SK-N-SH (cell line): ENCODE measurements at regions not wholly inside any gene's neighbourhood (a gene's known extent, or its start where the extent isn't known, plus 50 kb on each side); places are given as distances from the start of the nearest gene placed in this dataset.

ENCODE experiments used
- CTCF ChIA-PET: fragments of 300-600, 350-600 bp; formaldehyde crosslinking; extraction: SDS; loops from one replicate; lab custom pipeline; 2021; lab: Yijun Ruan, JAX
- POLR2A ChIA-PET: fragments of 350-600 bp; sonication (Branson Sonifier 250); formaldehyde crosslinking; extraction: SDS; loops from one replicate; lab custom pipeline; 2020; ENCODE audit warnings: antibody characterized with exemption, inconsistent platforms; lab: Yijun Ruan, JAX
- DNase-seq: peaks from one replicate; pipeline ENCODE4 v3.0.0; 2012
- H2AFZ ChIP-seq: fragments of 200-600 bp; sonication (generic); 2 replicates; pipeline ENCODE4 v1.8.1; 2016; ENCODE audit warnings: antibody characterized with exemption, mild to moderate bottlenecking, low read depth
- H3F3A ChIP-seq: fragments of 200-600 bp; sonication (generic); replicated peaks from 2 replicates; pipeline ENCODE3; 2016; ENCODE audit warnings: antibody characterized with exemption, mild to moderate bottlenecking; ENCODE audit not compliant: insufficient read depth
- H3K27ac ChIP-seq, 2 experiments: fragments of 200-500 bp in 1 of 2; fragments of 200-600 bp in 1 of 2; sonication (Bioruptor generic) in 1 of 2; sonication (generic), shearing (Covaris generic) in 1 of 2; 2 replicates each; pipeline versions ENCODE4 v1.5.1 to v1.6.1; 2014 to 2016; ENCODE audit warnings: low read depth in 2 of 2, inconsistent platforms in 1 of 2, low read length in 1 of 2, mild to moderate bottlenecking in 1 of 2, mixed read lengths in 1 of 2
- H3K27me3 ChIP-seq: fragments of 200-600 bp; sonication (generic), shearing (Covaris generic); 2 replicates; pipeline ENCODE4 v1.6.1; 2016; ENCODE audit warnings: mixed run types; ENCODE audit not compliant: insufficient read depth
- H3K36me3 ChIP-seq, 2 experiments: fragments of 200-500 bp in 1 of 2; fragments of 200-600 bp in 1 of 2; sonication (Bioruptor generic) in 1 of 2; sonication (generic) in 1 of 2; replicated peaks in 1 of 2; 2 replicates each; pipeline versions ENCODE3 to v1.5.1; 2014 to 2016; ENCODE audit warnings: low read length in 1 of 2, mild to moderate bottlenecking in 1 of 2; ENCODE audit not compliant: insufficient read depth in 2 of 2, control insufficient read depth in 1 of 2
- H3K4me1 ChIP-seq, 2 experiments: fragments of 200-500 bp in 1 of 2; fragments of 200-600 bp in 1 of 2; sonication (Bioruptor generic) in 1 of 2; sonication (generic), shearing (Covaris generic) in 1 of 2; 2 replicates each; pipeline versions ENCODE4 v1.5.1 to v1.6.1; 2014 to 2016; ENCODE audit warnings: low read depth in 1 of 2, low read length in 1 of 2, mixed run types in 1 of 2; ENCODE audit not compliant: insufficient read depth in 2 of 2, control insufficient read depth in 1 of 2
- H3K4me2 ChIP-seq: fragments of 200-600 bp; sonication (generic), shearing (Covaris generic); 2 replicates; pipeline ENCODE4 v1.6.1; 2017; ENCODE audit warnings: mixed run types
- H3K4me3 ChIP-seq, 2 experiments: fragments of 200-500 bp in 1 of 2; fragments of 200-600 bp in 1 of 2; sonication (Bioruptor generic) in 1 of 2; sonication (generic), shearing (Covaris generic) in 1 of 2; 2 replicates each; pipeline versions ENCODE4 v1.5.1 to v1.8.1; 2014 to 2016; ENCODE audit warnings: low read depth in 2 of 2, inconsistent platforms in 1 of 2, low read length in 1 of 2, mild to moderate bottlenecking in 1 of 2, mixed read lengths in 1 of 2, moderate library complexity in 1 of 2
- H3K79me2 ChIP-seq: fragments of 200-600 bp; sonication (generic); 2 replicates; pipeline ENCODE4 v1.8.1; 2017; ENCODE audit warnings: mild to moderate bottlenecking; ENCODE audit not compliant: insufficient read depth
- H3K9ac ChIP-seq: fragments of 200-600 bp; sonication (generic); 2 replicates; pipeline ENCODE4 v1.6.1; 2017; ENCODE audit warnings: mixed run types
- H3K9me2 ChIP-seq: fragments of 200-600 bp; sonication (generic); 2 replicates; pipeline ENCODE4 v1.6.1; 2017; ENCODE audit warnings: mixed run types
- H3K9me3 ChIP-seq: fragments of 200-600 bp; sonication (generic); 2 replicates; pipeline ENCODE4 v1.6.1; 2017; ENCODE audit warnings: mixed run types, mild to moderate bottlenecking, moderate library complexity
- H4K20me1 ChIP-seq: fragments of 200-600 bp; sonication (generic); 2 replicates; pipeline ENCODE4 v1.6.1; 2017; ENCODE audit warnings: mild to moderate bottlenecking, mixed run types; ENCODE audit not compliant: insufficient read depth
- CHD2 ChIP-seq: fragments of 150-350 bp; IDR thresholded peaks from 2 replicates; pipeline ENCODE4 v1.6.1; 2018; ENCODE audit warnings: low read length; ENCODE audit not compliant: partially characterized antibody
- ELF1 ChIP-seq: IDR thresholded peaks from 2 replicates; pipeline ENCODE4 v1.4.0; 2012
- EP300 ChIP-seq, 2 experiments: IDR thresholded peaks; 2 replicates each; pipeline versions ENCODE4 v1.4.0 to v1.6.1; 2012; ENCODE audit warnings: borderline replicate concordance in 1 of 2, low read depth in 1 of 2, low read length in 1 of 2
- EZH2phosphoT487 ChIP-seq: fragments of 200-600 bp; sonication (generic); IDR thresholded peaks from 2 replicates; pipeline ENCODE4 v1.6.1; 2017; ENCODE audit warnings: low read depth, mixed run types, mild to moderate bottlenecking, antibody characterized with exemption, moderate library complexity, borderline replicate concordance
- FOSL2 ChIP-seq: IDR thresholded peaks from 2 replicates; pipeline ENCODE4 v1.4.0; 2012; ENCODE audit warnings: low read depth, mild to moderate bottlenecking, moderate library complexity, borderline replicate concordance
- FOXJ3 ChIP-seq: sonication (generic); formaldehyde crosslinking; IDR thresholded peaks from 2 replicates; pipeline ENCODE4 v1.5.1; 2020; ENCODE audit warnings: mild to moderate bottlenecking, missing genetic modification reagents
- GATA2 ChIP-seq: sonication (generic); formaldehyde crosslinking; IDR thresholded peaks from 2 replicates; pipeline ENCODE4 v1.5.0; 2020; ENCODE audit warnings: mild to moderate bottlenecking, missing genetic modification reagents
- MXI1 ChIP-seq: IDR thresholded peaks from 2 replicates; pipeline ENCODE4 v1.6.1; 2012; ENCODE audit warnings: mild to moderate bottlenecking, low read depth, low read length, improper control_type of control experiment
- NFIC ChIP-seq: IDR thresholded peaks from 2 replicates; pipeline ENCODE4 v1.4.0; 2012; ENCODE audit warnings: borderline replicate concordance
- NRF1 ChIP-seq: IDR thresholded peaks from 2 replicates; pipeline ENCODE4 v1.6.1; 2012; ENCODE audit warnings: low read depth, mild to moderate bottlenecking, low read length
- PBX3 ChIP-seq: IDR thresholded peaks from 2 replicates; pipeline ENCODE4; 2012
- POLR2AphosphoS5 ChIP-seq: IDR thresholded peaks from 2 replicates; pipeline ENCODE4 v1.6.1; 2012; ENCODE audit warnings: low read depth, low read length
- RCOR1 ChIP-seq: fragments of 150-350 bp; IDR thresholded peaks from 2 replicates; pipeline ENCODE4 v1.6.1; 2017; ENCODE audit warnings: antibody characterized with exemption, low read length
- RFX5 ChIP-seq: IDR thresholded peaks from 2 replicates; pipeline ENCODE4 v1.6.1; 2012; ENCODE audit warnings: mild to moderate bottlenecking, improper control_type of control experiment, low read length
- RXRA ChIP-seq: IDR thresholded peaks from 2 replicates; pipeline ENCODE4 v1.4.0; 2012; ENCODE audit warnings: low read depth, mild to moderate bottlenecking, borderline replicate concordance
- ZBTB33 ChIP-seq: IDR thresholded peaks from 2 replicates; pipeline ENCODE4 v1.4.0; 2012; ENCODE audit warnings: low read depth, borderline replicate concordance
- WGBS: methylation state at CpG from one replicate; pipeline ENCODE4 v1.1.6; 2017; ENCODE audit warnings: low lambda C conversion rate; 5-methylcytosine and 5-hydroxymethylcytosine counted together
- TF ChIP-seq, protein P1 (sequence below): fragments of 150-350 bp; IDR thresholded peaks from 2 replicates; pipeline ENCODE4 v1.6.1; 2017; ENCODE audit warnings: antibody characterized with exemption, low read length, low read depth, borderline replicate concordance
- TF ChIP-seq, protein P2 (sequence below): fragments of 200-600 bp; sonication (generic); IDR thresholded peaks from 2 replicates; pipeline ENCODE4 v1.6.1; 2017; ENCODE audit warnings: antibody characterized with exemption, mild to moderate bottlenecking, moderate library complexity

DNA sequence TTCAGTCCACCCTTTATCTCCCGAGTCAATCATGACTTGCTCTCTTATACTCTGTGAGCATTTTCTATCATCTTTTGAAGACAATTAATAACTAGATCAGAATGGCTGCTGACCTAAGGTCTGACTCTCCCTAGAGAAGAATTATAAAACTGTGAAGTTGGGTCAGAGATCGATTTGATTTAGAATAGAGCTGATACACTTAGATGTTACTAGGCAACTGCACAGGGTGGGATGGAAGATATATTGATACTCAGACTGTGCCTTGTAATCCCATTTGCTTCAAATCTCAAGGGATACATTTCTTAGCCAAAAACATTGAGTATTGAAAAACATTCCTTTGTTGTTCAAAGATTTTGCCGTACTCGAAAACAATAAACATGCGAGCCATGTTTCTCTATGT lies 106.0 kb upstream of the NMUR2 start:
- WGBS: 56% methylated on average over 5 of the region's 5 CpGs
- ChIA-PET CTCF (no interaction called here), POLR2A (no interaction called here)

DNA sequence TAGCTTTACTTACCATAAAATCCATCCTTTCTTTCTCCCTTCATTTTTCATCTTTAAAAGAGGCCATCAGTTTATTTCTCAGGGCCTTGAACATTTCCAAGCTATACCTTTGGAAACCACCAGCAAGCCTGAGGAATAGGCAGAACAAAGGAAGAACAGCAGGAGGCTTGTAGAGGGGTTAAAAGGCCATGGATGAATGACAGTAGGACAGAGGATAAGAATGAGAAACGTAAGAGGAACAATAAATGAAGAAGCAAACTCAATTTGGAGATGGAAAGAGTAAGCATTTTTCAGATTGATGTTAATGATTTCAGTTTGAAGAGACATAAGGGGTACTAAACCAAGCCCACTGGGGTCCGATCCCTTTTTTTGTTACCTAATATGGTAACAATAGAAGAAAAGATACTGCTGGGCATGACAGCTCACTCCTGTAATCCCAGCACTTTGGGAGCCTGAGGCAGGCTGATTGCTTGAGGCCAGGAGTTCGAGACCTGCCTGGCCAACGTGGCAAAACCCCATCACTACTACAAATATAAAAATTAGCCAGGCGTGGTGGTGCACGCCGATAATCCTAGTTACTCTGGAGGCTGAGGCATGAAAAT lies 106.6 kb upstream of the NMUR2 start:
- ChIA-PET POLR2A (no interaction called here), CTCF (interaction anchor here (0.9 kb wide), 1 partner anchor 162 kb away, joined by 3 read pairs; no protein-coding TSS in a partner anchor)
- 33% methylated on average over 7 of the region's 7 CpGs for WGBS
- Histone ChIP-seq H3K36me3 (no peaks in the 10 kb centered on the region), H4K20me1 (no peaks in the 10 kb centered on the region), H3F3A (no peaks in the 10 kb centered on the region), H3K4me2 (no peak overlapping the region), H3K4me3 (no peak overlapping the region), H3K9me3 (no peaks in the 10 kb centered on the region), H3K4me1 (no peaks in the 10 kb centered on the region), H3K9ac (no peak overlapping the region), H2AFZ (no peak overlapping the region), H3K9me2 (no peaks in the 10 kb centered on the region), H3K27me3 (no peaks in the 10 kb centered on the region; the same call in 1 of the 2 replicates), H3K27ac (no peak overlapping the region), H3K79me2 (no peaks in the 10 kb centered on the region)
- no peak for DNase-seq
- TF ChIP-seq ELF1: no peak
- TF ChIP-seq EZH2phosphoT487: no peak
- no peak for TF ChIP-seq MXI1
- TF ChIP-seq NRF1: no peak
- no peak for TF ChIP-seq RFX5
- no peak for TF ChIP-seq EP300 (IDR thresholded peaks at IDR 0.05; ENCODE audit: borderline replicate concordance in 1 of 2, low read depth in 1 of 2, low read length in 1 of 2)
- no peak for TF ChIP-seq CHD2
- no peak for TF ChIP-seq RXRA
- TF ChIP-seq GATA2 (CRISPR knock-in tag): no peak
- TF ChIP-seq FOSL2: no peak
- TF ChIP-seq FOXJ3: no peak
- TF ChIP-seq RCOR1: no peak
- no peak for TF ChIP-seq PBX3

More for the DNA sequence above, 106.0 kb upstream of the NMUR2 start:
- Histone ChIP-seq H3K27ac (no peak overlapping the region), H3K79me2 (no peaks in the 10 kb centered on the region), H3K9me2 (no peaks in the 10 kb centered on the region), H3K4me2 (no peak overlapping the region), H3K9me3 (no peaks in the 10 kb centered on the region), H3K4me3 (no peak overlapping the region), H4K20me1 (no peaks in the 10 kb centered on the region), H3K27me3 (no peaks in the 10 kb centered on the region; the same call in 1 of the 2 replicates), H3K9ac (no peak overlapping the region), H3F3A (no peaks in the 10 kb centered on the region), H3K4me1 (no peaks in the 10 kb centered on the region), H2AFZ (no peak overlapping the region), H3K36me3 (no peaks in the 10 kb centered on the region)
- no peak for TF ChIP-seq MXI1
- TF ChIP-seq EP300 (IDR thresholded peaks at IDR 0.05; ENCODE audit: borderline replicate concordance in 1 of 2, low read depth in 1 of 2, low read length in 1 of 2): no peak
- TF ChIP-seq, protein P1, sequence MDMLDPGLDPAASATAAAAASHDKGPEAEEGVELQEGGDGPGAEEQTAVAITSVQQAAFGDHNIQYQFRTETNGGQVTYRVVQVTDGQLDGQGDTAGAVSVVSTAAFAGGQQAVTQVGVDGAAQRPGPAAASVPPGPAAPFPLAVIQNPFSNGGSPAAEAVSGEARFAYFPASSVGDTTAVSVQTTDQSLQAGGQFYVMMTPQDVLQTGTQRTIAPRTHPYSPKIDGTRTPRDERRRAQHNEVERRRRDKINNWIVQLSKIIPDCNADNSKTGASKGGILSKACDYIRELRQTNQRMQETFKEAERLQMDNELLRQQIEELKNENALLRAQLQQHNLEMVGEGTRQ: no peak
- TF ChIP-seq NFIC: no peak
- TF ChIP-seq ZBTB33: no peak
- no peak for TF ChIP-seq POLR2AphosphoS5
- TF ChIP-seq, protein P2, sequence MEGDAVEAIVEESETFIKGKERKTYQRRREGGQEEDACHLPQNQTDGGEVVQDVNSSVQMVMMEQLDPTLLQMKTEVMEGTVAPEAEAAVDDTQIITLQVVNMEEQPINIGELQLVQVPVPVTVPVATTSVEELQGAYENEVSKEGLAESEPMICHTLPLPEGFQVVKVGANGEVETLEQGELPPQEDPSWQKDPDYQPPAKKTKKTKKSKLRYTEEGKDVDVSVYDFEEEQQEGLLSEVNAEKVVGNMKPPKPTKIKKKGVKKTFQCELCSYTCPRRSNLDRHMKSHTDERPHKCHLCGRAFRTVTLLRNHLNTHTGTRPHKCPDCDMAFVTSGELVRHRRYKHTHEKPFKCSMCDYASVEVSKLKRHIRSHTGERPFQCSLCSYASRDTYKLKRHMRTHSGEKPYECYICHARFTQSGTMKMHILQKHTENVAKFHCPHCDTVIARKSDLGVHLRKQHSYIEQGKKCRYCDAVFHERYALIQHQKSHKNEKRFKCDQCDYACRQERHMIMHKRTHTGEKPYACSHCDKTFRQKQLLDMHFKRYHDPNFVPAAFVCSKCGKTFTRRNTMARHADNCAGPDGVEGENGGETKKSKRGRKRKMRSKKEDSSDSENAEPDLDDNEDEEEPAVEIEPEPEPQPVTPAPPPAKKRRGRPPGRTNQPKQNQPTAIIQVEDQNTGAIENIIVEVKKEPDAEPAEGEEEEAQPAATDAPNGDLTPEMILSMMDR: no peak
- no peak for DNase-seq
